WERI-Rb-1 (cell line): ENCODE measurements at regions not wholly inside any gene's neighbourhood (a gene's known extent, or its start where the extent isn't known, plus 50 kb on each side); places are given as distances from the start of the nearest gene placed in this dataset.

Experiments used
- DNase-seq: peaks from one replicate; pipeline ENCODE4 v3.0.0-alpha.2; 2020
- H3K27ac ChIP-seq: fragments of 250-450 bp; sonication (Bioruptor Pico); 2 replicates; pipeline ENCODE4 v1.5.1; 2020; ENCODE audit warnings: mild to moderate bottlenecking, moderate library complexity
- H3K27me3 ChIP-seq: fragments of 250-450 bp; sonication (Bioruptor Pico); 2 replicates; pipeline ENCODE4 v1.5.1; 2021; ENCODE audit warnings: mild to moderate bottlenecking, low read depth, moderate library complexity; ENCODE audit not compliant: insufficient read depth, severe bottlenecking
- H3K36me3 ChIP-seq: fragments of 250-450 bp; sonication (Bioruptor Pico); 2 replicates; pipeline ENCODE4 v1.5.1; 2020; ENCODE audit warnings: mild to moderate bottlenecking, moderate library complexity
- H3K4me3 ChIP-seq: 2 replicates; pipeline ENCODE4 v1.5.1; 2011; ENCODE audit warnings: low read depth, mild to moderate bottlenecking, control low read depth, low read length
- H3K9me3 ChIP-seq: fragments of 250-450 bp; sonication (Bioruptor Pico); 2 replicates; pipeline ENCODE4 v1.5.1; 2021; ENCODE audit warnings: mild to moderate bottlenecking, moderate library complexity; ENCODE audit not compliant: severe bottlenecking
- CTCF ChIP-seq: IDR thresholded peaks from 2 replicates; pipeline ENCODE4 v1.5.1; 2011; ENCODE audit warnings: low read depth, mild to moderate bottlenecking, control low read depth, inconsistent platforms, low read length

GRCh38 chr3:70488131-70488530, 175.7 kb upstream of the MDFIC2 start:
- no peak for TF ChIP-seq CTCF
- H3K36me3 ChIP-seq = no peaks in the 10 kb centered on the region
- no peak overlapping the region for H3K27ac ChIP-seq

GRCh38 chr3:70486414-70487017, 174.1 kb upstream of the MDFIC2 start:
- no peak for DNase-seq
- H3K4me3 ChIP-seq = no peak overlapping the region
- H3K36me3 ChIP-seq = no peaks in the 10 kb centered on the region
- H3K27ac ChIP-seq = no peak overlapping the region
- H3K9me3 ChIP-seq = no peaks in the 10 kb centered on the region
- no peak for TF ChIP-seq CTCF
- H3K27me3 ChIP-seq = peaks cover 2% of the 10 kb centered on the region

More at GRCh38 chr3:70488131-70488530, 175.7 kb upstream of the MDFIC2 start:
- no peak for DNase-seq
- Histone ChIP-seq H3K4me3 (no peak overlapping the region), H3K27me3 (peaks cover 2% of the 10 kb centered on the region), H3K9me3 (no peaks in the 10 kb centered on the region)

- H3K36me3 ChIP-seq = no peaks in the 10 kb centered on the region
- H3K27ac ChIP-seq = no peak overlapping the region
- no peak for TF ChIP-seq CTCF
- no peaks in the 10 kb centered on the region for H3K9me3 ChIP-seq
- no peak overlapping the region for H3K4me3 ChIP-seq
- DNase-seq = no peak
- no peaks in the 10 kb centered on the region for H3K27me3 ChIP-seq
Measured at GRCh38 chr3:70476174-70476573, 163.7 kb upstream of the MDFIC2 start.

DNA sequence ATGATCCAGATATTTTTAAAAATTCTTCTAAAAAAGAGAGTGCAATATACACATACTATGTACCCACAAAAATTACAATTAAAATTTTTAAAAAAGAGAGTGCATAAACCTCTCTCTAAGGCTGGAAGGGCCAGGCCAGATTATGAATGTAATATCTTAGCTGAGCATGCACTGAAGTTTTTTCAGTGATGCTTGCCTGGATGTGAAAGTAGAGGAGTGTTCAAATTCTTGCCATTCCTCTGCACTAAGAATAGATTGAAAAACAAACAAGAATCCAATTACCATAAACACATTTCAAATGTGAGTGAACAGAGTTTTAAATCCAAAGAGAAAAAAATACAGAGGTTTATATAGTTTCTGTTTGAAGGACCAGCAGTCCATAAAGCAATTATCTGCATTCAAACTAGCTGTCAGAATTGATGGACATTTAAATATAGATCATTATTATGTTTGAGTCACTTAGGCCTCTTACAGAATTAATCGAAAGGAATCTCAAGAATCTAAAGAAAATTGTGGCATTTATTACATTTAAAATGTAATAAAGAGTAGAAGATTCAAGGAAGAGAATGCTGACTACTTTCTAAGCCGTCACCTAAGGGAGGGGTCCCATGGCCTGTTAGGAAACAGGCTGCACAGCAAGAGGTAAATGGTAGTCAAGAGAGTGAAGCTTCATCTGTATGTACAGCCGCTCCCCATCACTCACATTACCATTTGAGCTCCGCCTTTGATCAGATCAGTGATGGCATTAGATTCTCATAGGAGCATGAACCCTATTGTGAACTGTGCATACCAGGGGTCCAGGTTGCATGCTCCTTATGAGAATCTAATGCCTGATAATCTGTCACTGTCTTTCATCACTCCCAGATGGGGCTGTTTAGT, 159.3 kb upstream of the MDFIC2 start:
- Histone ChIP-seq H3K27me3 (no peaks in the 10 kb centered on the region), H3K9me3 (no peaks in the 10 kb centered on the region), H3K36me3 (no peaks in the 10 kb centered on the region), H3K4me3 (no peak overlapping the region), H3K27ac (no peak overlapping the region)
- TF ChIP-seq CTCF = no peak
- no peak for DNase-seq

- H3K27ac ChIP-seq = no peak overlapping the region
- no peak for DNase-seq
- TF ChIP-seq CTCF = no peak
- no peaks in the 10 kb centered on the region for H3K9me3 ChIP-seq
- no peaks in the 10 kb centered on the region for H3K36me3 ChIP-seq
- no peaks in the 10 kb centered on the region for H3K27me3 ChIP-seq
- no peak overlapping the region for H3K4me3 ChIP-seq
Measured at GRCh38 chr3:70466096-70466495, 153.7 kb upstream of the MDFIC2 start.
